ENCODE measurements at regions not wholly inside any gene's neighbourhood (a gene's known extent, or its start where the extent isn't known, plus 50 kb on each side); places are given as distances from the start of the nearest gene placed in this dataset.
A peak's percentile ranks its signal among the peaks of the same experiment; 100 is the strongest.

- no peak for DNase-seq (ENCODE audit: low read depth in 1 of 2, low spot score in 1 of 2)
- TF ChIP-seq JUND (IDR thresholded peaks at IDR 0.05; ENCODE audit: low read depth): no peak
- in situ Hi-C loops (cut with HindIII; ENCODE audit: low pct_unique_long_range_greater_than_20kb, low sequenced_read_pairs): no loop called here
Observed at GRCh38 chrX:98028691-98029090, 1145.0 kb downstream of the RPA4 start.

- TF ChIP-seq JUND (IDR thresholded peaks at IDR 0.05; ENCODE audit: low read depth): no peak
- DNase-seq (ENCODE audit: low read depth in 1 of 2, low spot score in 1 of 2): no peak
- in situ Hi-C loops (cut with HindIII; ENCODE audit: low pct_unique_long_range_greater_than_20kb, low sequenced_read_pairs): no loop called here
Observed at GRCh38 chrX:98029861-98030260, 1146.2 kb downstream of the RPA4 start.

- in situ Hi-C loops (cut with HindIII; ENCODE audit: low pct_unique_long_range_greater_than_20kb, low sequenced_read_pairs): no loop called here
- no peak for DNase-seq (ENCODE audit: low read depth in 1 of 2, low spot score in 1 of 2)
- no peak for TF ChIP-seq JUND (IDR thresholded peaks at IDR 0.05; ENCODE audit: low read depth)
Observed at GRCh38 chrX:98057176-98057575, 1173.5 kb downstream of the RPA4 start.

GRCh38 chrX:98065151-98065550 lies 1181.4 kb downstream of the RPA4 start:
- TF ChIP-seq JUND (IDR thresholded peaks at IDR 0.05; ENCODE audit: low read depth): no peak
- in situ Hi-C loops (cut with HindIII; ENCODE audit: low pct_unique_long_range_greater_than_20kb, low sequenced_read_pairs): no loop called here
- no peak for DNase-seq (ENCODE audit: low read depth in 1 of 2, low spot score in 1 of 2)

GRCh38 chrX:98067611-98068010 lies 1183.9 kb downstream of the RPA4 start:
- in situ Hi-C loops (cut with HindIII; ENCODE audit: low pct_unique_long_range_greater_than_20kb, low sequenced_read_pairs): no loop called here
- no peak for DNase-seq (ENCODE audit: low read depth in 1 of 2, low spot score in 1 of 2)

GRCh38 chrX:98068024-98068580 lies 1184.4 kb downstream of the RPA4 start:
- DNase-seq (ENCODE audit: low read depth in 1 of 2, low spot score in 1 of 2): no peak
- TF ChIP-seq JUND (IDR thresholded peaks at IDR 0.05; ENCODE audit: low read depth): no peak
- in situ Hi-C loops (cut with HindIII; ENCODE audit: low pct_unique_long_range_greater_than_20kb, low sequenced_read_pairs): no loop called here

More at GRCh38 chrX:98067611-98068010, 1183.9 kb downstream of the RPA4 start:
- TF ChIP-seq JUND (IDR thresholded peaks at IDR 0.05; ENCODE audit: low read depth): no peak

- in situ Hi-C loops (cut with HindIII; ENCODE audit: low pct_unique_long_range_greater_than_20kb, low sequenced_read_pairs): no loop called here
- peak in 1 of 2 experiments; percentile 31 for DNase-seq (ENCODE audit: low read depth in 1 of 2, low spot score in 1 of 2)
- no peak for TF ChIP-seq JUND (IDR thresholded peaks at IDR 0.05; ENCODE audit: low read depth)
Observed at GRCh38 chrX:98071331-98071730, 1187.6 kb downstream of the RPA4 start.

- DNase-seq (ENCODE audit: low read depth in 1 of 2, low spot score in 1 of 2): no peak
Observed at GRCh38 chrX:98077440-98077839, 1193.7 kb downstream of the RPA4 start.

GRCh38 chrX:98111684-98112083 lies 1228.0 kb downstream of the RPA4 start:
- no peak for DNase-seq (ENCODE audit: low read depth in 1 of 2, low spot score in 1 of 2)
- in situ Hi-C loops (cut with HindIII; ENCODE audit: low pct_unique_long_range_greater_than_20kb, low sequenced_read_pairs): no loop called here
- no peak for TF ChIP-seq JUND (IDR thresholded peaks at IDR 0.05; ENCODE audit: low read depth)

More at GRCh38 chrX:98077440-98077839, 1193.7 kb downstream of the RPA4 start:
- in situ Hi-C loops (cut with HindIII; ENCODE audit: low pct_unique_long_range_greater_than_20kb, low sequenced_read_pairs): no loop called here
- TF ChIP-seq JUND (IDR thresholded peaks at IDR 0.05; ENCODE audit: low read depth): no peak

GRCh38 chrX:98114021-98114420 lies 1230.3 kb downstream of the RPA4 start:
- in situ Hi-C loops (cut with HindIII; ENCODE audit: low pct_unique_long_range_greater_than_20kb, low sequenced_read_pairs): no loop called here
- no peak for DNase-seq (ENCODE audit: low read depth in 1 of 2, low spot score in 1 of 2)
- TF ChIP-seq JUND (IDR thresholded peaks at IDR 0.05; ENCODE audit: low read depth): no peak

- DNase-seq (ENCODE audit: low read depth in 1 of 2, low spot score in 1 of 2): no peak
- in situ Hi-C loops (cut with HindIII; ENCODE audit: low pct_unique_long_range_greater_than_20kb, low sequenced_read_pairs): no loop called here
- no peak for TF ChIP-seq JUND (IDR thresholded peaks at IDR 0.05; ENCODE audit: low read depth)
Observed at GRCh38 chrX:98141466-98141865, 1257.8 kb downstream of the RPA4 start.

GRCh38 chrX:98191003-98191402 lies 1307.3 kb downstream of the RPA4 start:
- in situ Hi-C loops (cut with HindIII; ENCODE audit: low pct_unique_long_range_greater_than_20kb, low sequenced_read_pairs): no loop called here

GRCh38 chrX:98194036-98194435 lies 1310.3 kb downstream of the RPA4 start:
- in situ Hi-C loops (cut with HindIII; ENCODE audit: low pct_unique_long_range_greater_than_20kb, low sequenced_read_pairs): no loop called here
- TF ChIP-seq JUND (IDR thresholded peaks at IDR 0.05; ENCODE audit: low read depth): no peak
- DNase-seq (ENCODE audit: low read depth in 1 of 2, low spot score in 1 of 2): no peak

More at GRCh38 chrX:98191003-98191402, 1307.3 kb downstream of the RPA4 start:
- no peak for DNase-seq (ENCODE audit: low read depth in 1 of 2, low spot score in 1 of 2)
- TF ChIP-seq JUND (IDR thresholded peaks at IDR 0.05; ENCODE audit: low read depth): no peak

GRCh38 chrX:98203800-98204199 lies 1320.1 kb downstream of the RPA4 start:
- in situ Hi-C loops (cut with HindIII; ENCODE audit: low pct_unique_long_range_greater_than_20kb, low sequenced_read_pairs): no loop called here
- no peak for TF ChIP-seq JUND (IDR thresholded peaks at IDR 0.05; ENCODE audit: low read depth)
- DNase-seq (ENCODE audit: low read depth in 1 of 2, low spot score in 1 of 2): no peak

All from T47D (cell line).